Activated CD4-positive, CD25-positive, alpha-beta regulatory T cell treated with anti-CD3 and anti-CD28 coated beads, Interleukin-2, amount 50 U/mL, for 24 hours (primary cell): ENCODE measurements at regions not wholly inside any gene's neighbourhood (a gene's known extent, or its start where the extent isn't known, plus 50 kb on each side); places are given as distances from the start of the nearest gene placed in this dataset.
"Not testable (repeated sequence)": the region's sequence is repeated elsewhere in the genome, so short reads cannot be mapped to it uniquely, and the experiment has no call there.

ENCODE experiments used
- ATAC-seq, 2 donors: fragments of 150-1000 bp; cut with Tn5 transposase; one replicate each; pipeline ENCODE4 v1.10.0; 2021; ENCODE audit warnings: mild to moderate bottlenecking in 1 of 2, moderate library complexity in 1 of 2

DNA sequence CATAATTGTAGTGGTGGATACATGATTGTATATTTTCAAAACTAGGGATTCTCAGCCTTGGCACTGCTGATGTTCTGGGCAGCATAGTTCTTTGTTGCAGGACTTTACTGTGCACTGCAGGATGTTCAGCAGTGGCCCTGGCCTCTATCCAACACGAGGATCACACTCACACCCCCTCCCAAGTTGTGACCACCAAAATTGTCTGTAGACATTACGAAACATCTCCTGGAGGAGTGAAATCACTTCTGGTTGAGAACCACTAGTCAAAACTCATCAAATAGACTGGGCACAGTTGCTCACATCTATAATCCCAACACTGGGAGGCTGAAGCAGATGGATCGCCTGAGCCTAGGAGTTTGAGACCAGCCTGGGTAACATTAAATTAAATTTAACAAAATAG is 123.1 kb upstream of the CDYL start:
- no peak for ATAC-seq

DNA sequence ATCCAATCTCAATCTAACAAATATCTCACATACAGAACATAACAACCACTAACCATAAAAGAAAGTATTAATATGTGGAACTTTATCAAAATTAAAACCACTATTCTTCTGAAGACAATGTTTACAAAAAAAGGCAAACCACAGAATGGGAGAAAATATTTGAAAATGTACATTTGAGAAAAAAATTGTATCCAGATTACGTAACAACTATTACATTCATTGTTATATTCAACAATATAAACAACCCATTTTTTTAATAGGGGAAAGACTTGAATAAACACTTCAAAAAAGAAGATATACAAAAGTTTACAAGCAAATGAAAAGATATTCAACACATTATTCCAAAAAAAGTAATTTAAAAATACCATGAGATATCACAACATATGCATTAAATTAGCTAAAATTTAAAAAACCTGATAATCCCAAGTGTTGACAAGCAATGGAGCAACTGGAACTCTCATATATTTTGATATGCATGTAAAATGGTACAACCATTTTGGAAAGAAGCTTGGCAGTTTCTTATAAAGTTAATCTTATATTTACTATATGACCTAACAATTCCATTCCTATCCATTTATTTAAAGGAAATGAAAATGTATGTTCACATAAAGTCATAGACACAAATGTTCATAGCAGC is 124.3 kb upstream of the CDYL start:
- ATAC-seq = no peak

DNA sequence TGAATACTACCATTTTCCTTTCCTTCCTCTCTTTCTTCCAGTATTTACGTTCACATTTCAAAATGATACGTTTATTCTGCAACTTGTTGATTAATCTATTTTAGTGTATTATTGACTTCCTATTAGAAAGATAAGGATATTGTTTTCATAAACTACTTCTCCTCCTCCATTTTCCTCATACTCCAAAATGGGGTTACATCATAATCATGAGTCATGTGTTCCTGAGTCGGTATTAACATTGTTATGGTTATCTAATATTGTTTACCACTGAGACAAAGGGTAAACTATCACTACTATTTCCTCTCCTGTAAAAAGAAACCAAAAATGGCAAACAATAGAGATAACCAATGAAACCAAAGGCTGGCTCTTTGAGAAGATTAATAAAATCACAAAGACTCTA is 126.5 kb upstream of the CDYL start:
- ATAC-seq = no peak

DNA sequence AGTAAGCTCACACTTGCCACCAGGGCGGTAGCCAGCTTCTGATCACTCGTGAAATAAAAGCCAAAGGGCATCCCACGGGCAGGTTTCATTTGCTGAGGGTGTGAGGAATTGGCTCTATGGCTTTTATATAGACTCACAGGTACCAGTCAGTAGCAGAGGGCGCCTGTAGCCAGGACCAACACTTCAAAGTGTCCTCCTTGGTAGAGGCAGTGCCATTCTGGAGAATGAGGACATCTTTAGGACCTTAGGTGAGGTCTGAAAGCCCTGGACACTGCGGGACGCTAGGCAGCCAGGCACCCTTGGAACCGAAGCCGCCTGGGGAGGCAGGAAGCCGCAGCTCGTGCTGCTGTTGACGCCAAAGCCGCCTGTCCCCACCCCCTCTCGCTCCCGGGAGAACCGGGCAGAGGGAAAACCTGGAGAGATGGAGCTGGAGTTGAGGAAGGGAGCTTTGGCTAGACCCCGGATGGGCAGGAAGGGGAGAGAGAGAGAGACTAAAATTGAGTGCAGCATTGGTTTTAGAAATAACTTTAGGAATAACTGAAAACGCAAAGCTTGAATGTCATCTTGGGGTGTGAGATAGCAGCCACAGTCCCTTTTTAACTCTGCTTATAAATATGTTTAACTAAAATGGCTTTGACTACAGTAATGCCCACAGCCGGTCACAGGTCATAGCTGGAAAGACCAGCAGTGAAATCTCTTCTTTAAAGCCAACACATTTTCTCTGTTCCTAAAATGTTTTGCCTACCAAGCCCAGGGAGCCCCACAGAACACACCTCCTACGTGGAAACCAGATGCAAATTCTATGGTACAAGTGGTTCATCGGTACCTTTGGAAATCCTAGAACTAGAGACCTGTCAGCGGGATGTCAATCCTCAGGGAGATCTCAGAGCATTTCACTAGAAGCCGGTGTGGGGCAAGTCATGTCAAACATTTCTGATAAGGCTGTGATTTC is 128.5 kb upstream of the CDYL start:
- ATAC-seq = peak in 1 of 2 donors; percentile 13

DNA sequence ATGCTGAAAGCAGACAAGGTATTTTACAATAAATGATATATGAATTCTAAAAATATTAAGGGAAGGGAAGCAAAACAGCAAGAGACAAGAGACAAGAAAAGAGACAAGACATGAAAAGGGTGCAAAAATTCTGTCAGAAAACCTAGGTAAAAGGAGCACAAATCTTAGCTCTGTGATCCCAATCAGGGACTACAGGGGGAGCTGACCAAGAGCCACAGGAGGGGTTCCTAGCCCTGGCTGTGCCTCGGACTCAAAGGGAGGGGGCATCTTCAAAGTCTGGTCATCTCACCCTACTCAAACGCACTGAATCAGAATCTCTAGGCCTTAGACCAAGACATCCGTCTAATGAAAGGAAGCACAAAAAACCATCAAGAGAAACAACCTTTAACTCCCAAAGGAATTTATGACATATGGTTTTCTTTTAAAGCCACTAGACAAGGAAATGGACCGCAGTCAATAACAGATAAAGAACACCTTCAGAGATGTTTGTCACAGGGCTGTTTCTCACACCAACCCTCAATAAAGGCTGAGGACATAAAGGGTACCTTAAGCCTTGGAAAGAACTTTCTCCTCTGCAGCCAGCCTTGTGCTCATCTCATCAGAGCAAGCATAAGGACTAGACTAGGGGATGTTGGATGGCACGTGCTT is 130.4 kb upstream of the CDYL start:
- no peak for ATAC-seq

DNA sequence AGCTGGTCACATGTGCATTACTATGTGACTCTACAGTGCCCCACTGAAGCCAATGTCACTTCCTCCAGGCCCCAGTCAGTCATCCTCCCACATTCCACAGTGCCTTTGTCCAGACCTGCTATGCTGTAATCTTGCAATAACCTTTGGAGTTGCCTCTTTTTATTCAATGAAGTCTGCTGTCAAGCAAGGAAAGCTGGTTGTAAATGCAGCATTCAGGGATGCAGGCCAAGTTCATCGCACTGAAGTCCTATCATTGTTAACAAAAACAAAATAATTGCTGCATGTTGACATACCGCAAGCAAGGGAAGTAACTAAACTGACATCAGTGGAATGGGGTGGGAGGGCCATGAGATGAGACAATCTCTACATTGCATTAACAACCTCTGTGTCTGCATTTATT is 131.2 kb upstream of the CDYL start:
- no peak for ATAC-seq

DNA sequence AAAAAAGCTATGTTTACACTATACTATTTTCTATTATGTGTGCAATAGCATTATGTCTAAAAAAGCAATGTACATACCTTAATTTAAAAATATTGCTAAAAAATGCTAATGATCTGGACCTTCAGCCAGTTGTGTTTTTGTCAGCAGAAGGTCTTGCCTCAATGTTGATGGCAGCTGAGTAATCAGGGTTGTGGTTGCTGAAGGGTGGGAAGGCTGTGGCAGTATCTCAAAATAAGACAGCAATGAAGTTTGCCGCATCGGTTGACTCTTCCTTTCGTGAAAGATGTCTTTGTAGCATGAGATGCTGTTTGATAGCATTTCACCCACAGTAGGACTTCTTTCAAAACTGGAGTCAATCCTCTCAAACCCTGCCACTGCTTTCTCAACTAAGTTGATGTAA is 134.7 kb upstream of the CDYL start:
- ATAC-seq = no peak

DNA sequence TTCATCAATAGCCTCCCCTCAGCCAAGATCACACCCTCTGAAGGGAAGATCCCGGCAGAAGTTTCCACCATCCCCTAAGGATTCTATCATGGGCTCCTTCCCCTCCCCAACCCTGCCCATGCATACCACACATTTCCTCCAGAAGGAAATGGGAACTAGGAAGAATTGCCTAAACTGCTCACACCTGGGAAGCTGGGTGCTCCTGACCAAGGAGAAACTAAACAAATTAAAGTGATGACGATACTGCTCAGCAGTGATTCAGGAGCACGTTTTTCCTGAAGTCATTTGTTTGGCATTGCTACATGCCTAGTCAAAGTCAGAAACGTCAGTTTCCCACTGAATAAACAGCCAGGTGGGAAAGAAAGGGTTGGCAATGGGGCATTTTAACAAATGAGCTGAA is 136.1 kb upstream of the CDYL start:
- no peak for ATAC-seq

DNA sequence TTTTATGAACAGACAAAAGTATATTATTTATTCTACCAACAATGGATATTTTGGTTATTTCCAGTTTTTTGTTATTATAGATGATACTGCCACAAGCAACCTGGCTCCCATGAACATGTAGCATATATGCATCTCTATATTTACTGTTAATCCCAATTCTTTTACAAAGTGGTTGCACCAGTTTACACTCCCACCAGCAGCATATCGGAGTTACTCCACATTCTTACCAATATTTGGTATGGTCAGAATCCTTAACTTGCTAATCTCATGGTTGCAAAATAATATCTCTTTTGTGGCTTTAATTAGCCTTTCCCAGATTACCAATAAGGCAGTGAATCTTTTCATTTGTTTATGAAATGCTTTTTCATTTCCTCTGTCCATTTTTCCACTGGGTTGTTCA is 137.6 kb upstream of the CDYL start:
- no peak for ATAC-seq

DNA sequence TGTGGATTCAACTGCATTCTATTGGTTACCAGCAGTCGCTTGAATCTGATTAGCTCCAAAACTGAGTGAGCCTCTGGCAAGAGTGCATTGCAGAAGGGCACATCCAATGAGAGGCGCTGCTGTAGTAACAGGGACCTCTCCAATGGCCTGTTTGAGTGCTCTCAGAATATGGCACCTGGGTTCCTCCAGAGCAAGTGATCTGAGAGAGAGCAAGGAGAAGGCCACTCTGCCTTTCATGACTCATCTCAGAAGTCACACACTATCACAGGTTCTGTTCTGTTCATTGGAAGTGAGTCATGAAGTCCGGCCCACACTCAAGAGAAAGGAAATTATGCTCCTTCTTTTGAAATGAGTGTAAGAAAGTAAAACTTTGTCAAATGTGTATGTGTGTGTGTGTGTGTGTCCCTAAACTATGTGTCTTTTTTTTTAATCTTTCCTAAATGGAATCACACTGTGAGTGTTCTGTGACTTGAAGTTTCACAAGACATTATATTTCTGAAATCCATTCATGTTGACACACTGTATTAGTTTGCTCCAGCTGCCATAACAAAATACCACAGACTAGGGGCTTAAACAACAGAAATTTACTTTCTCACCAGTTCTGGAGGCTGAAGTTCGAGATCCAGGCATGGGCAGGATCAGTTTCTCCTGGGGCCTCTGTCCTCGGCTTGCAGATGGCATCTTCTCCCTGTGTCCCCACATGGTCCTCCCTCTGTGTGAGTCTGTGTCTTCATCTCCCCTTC is 138.3 kb upstream of the CDYL start:
- peak; percentile 96 to 98 for ATAC-seq

DNA sequence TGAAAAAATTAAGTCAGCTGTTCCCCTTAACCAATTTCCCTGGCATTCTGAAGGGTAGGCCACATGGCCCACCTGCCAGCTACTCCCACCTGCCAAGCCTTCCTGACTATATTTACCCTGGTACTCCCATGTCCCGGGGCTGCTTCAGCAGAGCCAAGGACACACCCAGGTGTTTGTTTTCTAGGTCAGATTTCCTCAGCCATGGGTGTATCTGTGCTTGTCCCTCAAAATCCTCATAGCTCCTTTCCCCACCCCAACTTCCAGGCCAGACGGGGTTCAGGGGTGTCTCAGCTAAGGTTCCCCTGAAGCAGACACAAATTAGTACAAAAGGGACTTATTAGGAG is 139.4 kb upstream of the CDYL start:
- no peak for ATAC-seq

DNA sequence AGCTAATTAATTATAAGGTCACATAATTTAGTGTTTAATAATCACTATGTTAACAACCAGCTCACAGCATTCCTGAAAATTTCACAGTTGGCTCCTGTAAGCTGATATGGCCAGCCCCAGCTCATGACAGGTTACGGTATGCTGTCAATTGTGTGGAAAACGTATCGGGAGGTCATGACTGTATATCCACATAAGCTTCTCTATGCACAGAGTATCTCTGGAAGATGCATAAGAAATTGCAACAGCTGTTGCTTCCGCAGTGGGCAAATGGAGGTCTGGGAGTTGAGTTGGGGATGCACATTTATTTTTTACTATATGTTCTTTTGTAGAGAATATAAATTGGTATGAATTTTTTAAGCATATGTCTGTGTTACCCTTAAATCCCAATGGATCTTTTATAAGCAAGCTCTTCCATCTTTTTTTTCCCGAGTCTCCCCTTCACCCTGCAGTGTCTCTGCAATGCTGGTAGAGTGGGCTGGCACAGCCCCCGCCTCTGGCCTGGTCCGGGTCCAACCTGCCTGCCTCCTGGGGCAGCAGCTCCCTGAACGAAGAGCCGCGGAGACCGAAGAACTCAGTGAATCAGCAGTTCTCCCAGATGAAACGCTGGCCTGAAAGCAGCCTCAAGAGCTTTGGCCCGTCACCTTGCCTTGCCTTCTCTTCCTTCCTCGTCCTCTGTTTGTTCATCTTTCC is 139.9 kb upstream of the CDYL start:
- no peak for ATAC-seq

DNA sequence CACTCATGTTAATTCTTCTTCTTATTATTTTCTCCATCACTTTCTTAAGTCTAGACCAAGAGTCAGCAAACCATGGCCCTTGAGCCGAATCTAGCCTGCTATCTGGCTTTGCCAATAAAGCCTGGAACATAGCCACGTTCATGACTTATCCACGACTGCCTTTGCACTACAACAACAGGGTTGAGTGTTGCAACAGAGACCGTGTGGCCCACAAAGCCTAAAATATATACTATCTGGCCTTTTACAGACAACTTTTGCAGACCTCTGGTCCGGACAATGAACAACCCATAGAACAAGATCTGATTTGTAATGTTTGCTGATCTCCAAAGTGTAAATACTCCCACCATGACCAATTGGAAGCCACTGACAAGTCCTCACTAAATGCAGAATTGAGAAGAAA is 140.5 kb upstream of the CDYL start:
- ATAC-seq = no peak

DNA sequence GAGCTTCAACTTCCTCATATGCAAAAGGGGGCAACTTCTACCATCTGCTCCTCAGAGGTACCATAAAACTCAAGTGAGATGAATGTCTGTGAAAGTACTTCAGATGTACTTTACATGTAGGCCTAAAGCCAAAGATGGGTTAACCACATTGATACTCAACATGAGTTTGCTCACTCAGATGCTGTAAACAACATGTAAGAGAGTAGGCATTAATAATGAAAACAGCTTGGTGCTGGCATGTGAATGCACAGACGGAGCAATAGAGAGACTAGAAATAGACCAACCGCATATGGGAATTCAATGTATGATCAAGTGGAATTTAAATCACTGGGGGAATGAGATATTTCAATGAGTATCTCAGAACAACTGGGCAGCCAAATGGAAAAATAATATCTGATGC is 143.8 kb upstream of the CDYL start:
- no peak for ATAC-seq

DNA sequence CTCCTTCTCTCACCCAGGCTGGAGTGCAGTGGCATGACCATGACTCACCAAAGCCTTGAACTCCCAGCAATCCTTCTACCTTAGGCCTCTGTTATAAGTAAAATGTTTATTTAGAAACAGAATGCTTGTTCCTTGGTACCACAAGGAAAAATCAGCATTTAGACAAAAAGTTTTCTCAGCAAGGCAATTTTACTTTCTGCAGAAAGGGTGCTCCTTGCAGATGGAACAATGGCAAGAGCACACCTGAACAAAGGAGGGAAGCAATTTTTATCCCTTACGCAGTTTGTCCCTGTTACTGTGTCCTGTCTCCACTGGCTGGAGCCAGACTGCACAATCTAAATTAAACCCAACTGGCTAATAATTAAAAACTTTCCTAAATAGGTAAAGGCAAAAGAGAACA is 146.4 kb upstream of the CDYL start:
- not testable (repeated sequence) for ATAC-seq

DNA sequence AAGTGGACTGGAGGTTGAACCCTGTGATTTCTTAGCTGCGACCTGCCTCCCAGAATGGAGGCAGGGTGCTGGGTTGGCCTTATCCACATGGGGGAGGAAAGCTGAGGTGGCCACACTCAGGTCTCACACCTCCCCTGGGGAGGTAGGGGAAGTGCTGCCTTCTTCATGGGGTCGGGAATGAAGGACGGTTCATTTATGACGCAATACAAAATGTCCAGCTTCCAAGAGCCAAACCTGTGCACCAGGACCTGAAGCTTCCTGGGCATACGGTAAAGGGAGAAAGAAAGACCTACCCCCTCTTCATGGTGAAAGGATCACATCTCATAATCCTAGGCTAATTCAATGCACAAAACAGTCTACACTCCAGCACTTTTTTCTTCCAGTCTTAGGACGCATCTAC is 150.6 kb upstream of the CDYL start:
- ATAC-seq = no peak

DNA sequence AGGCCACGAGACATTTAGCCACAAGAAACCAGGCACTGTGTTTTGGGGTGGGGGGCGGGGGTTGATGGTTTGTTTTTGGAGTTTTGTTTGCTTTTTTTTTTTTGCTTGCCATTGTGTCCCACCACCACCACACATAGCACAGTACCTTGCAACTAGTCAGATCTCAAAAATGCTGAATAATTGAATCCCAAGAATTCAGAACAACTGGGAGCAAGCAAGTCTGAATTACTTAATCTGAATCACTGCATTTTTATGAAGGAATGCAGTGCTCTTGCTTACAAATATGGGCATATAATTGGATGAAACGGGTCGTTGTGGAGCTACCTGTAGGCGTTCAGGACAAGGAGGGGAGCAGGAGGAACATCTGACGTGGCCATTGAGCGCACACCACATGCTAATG is 151.5 kb upstream of the CDYL start:
- ATAC-seq = no peak

DNA sequence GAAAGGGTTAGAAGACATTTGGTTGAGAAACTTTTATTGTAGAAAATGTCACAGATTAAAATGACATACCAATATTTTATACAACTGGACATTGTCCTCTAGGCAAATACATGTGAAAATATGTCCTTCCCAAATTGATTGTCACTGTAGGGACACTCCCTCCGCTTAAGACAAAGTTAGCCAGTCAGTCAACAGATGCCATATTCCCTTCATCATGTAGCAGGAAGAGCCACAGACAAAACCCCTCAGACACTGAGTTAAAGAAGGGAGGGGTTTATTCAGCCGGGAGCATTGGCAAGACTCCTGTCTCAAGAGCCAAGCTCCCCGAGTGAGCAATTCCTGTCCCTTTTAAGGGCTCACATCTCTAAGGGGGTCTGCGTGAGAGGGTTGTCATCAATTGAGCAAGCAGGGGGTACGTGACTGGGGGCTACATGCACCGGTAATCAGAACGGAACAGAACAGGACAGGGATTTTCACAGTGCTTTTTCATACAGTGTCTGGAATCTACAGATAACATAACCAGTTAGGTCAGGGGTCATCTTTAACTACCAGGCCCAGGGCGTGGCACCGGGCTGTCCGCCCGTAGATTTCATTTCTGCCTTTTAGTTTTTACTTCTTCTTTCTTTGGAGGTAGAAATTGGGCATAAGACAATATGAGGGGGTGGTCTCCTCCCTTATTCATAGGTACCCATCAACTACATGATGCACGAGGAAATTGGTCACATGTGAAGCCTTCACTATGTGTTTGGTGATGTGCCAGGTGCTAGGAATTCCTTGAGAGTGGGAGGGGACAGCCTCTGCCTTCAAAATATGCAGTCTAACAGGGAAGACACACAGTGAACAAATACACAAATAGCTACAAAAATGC is 155.7 kb upstream of the CDYL start:
- no peak for ATAC-seq

DNA sequence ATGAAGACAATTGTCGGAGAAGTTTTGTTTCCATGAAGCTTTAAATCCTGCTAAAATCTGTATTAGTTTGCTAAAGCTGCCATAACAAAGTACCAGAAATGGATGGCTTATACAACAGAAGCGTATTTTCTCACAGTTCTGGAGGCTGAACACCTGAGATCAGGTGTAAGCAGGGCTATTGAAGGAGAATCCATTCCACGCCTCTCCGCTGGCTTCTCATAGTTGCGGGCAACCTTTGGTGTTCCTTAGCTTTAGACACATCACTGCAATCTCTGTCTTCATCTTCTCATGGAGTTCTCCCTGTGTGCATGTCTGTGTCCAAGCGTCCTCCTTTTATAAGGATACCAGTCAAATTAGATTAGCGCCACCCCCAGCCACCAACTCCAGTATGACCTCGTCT is 159.9 kb upstream of the CDYL start:
- ATAC-seq = no peak

DNA sequence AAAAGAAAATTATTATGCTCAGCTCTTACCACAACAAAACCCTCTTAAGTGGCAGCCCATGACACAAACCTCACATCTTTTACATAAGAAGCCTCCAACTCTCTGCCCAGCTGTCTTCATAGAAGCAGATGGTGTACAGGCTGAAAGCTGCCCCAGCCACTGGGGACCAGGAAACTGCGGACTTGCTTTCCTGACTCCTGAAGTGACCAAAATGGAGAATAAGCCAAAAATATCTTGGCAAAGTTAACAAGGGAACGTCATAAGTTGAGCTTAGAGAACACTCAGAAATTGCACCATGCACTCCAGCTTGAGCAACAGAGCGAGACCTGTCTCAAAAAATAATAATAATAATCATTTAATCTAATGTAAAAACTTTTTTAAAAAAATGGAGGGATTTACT is 160.3 kb upstream of the CDYL start:
- no peak for ATAC-seq

DNA sequence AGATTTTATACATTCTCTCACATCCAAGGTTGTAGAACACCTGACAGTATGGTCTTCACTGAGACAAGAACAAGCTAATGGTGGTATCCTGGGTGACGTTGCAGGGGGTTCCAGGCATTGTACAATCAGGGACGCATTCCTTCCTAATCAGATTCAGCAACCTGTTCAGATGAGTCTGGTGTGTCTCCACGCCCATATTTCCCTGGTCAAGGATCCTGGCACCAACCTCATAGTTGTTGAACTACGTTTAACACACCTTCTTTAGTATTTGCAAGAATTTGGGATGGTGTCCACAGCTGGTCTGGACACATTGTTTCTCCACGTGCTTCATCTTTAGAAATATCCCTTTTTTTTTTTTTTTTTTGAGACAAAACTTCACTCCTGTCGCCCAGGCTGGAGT is 161.0 kb upstream of the CDYL start:
- no peak for ATAC-seq

DNA sequence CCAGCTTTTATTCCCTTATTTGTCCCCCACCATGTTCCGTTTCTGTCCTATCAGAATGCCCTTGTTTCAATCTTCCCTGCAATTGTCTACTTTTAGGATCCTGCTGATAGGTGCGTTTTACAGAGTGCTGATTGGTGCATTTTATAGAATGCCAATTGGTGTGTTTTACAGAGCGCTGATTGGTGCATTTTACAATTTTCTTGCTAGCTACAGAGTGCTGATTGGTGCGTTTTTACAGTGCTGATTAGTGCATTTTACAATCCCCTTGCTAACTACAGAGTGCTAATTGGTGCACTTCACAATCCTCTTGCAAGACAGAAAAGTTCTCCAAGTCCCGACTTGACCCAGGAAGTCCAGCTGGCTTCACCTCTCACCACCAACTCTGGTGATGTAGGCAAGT is 161.6 kb upstream of the CDYL start:
- no peak for ATAC-seq
